H1 (cell line): ENCODE measurements at regions not wholly inside any gene's neighbourhood (a gene's known extent, or its start where the extent isn't known, plus 50 kb on each side); places are given as distances from the start of the nearest gene placed in this dataset.
"Not testable (repeated sequence)": the region's sequence is repeated elsewhere in the genome, so short reads cannot be mapped to it uniquely, and the experiment has no call there.

Source experiments
- CTCF ChIA-PET: fragments of 300-600 bp; sonication (Branson Sonifier 250); formaldehyde crosslinking; loops from one replicate; lab custom pipeline; 2021; ENCODE audit not compliant: partially characterized antibody; lab: Charles Lee
- POLR2A ChIA-PET: fragments of 300-600 bp; sonication (Branson Sonifier 250); formaldehyde crosslinking; loops from one replicate; lab custom pipeline; 2021; ENCODE audit warnings: inconsistent platforms; ENCODE audit not compliant: partially characterized antibody; lab: Charles Lee
- DNase-seq, 2 experiments: peaks; one replicate each; pipeline versions ENCODE4 v3.0.0 to v3.0.0-alpha.2; 2010 to 2022; ENCODE audit warnings: low spot score in 2 of 2, low read depth in 1 of 2, mixed read lengths in 1 of 2
- FAIRE-seq: peaks from 2 replicates; lab custom pipeline; 2011; peaks lifted over from hg19 to GRCh38; lab: Jason Lieb, UNC
- H2AFZ ChIP-seq: 2 replicates; pipeline ENCODE4 v1.8.1; 2012; ENCODE audit warnings: low read length, inconsistent platforms
- H2AK5ac ChIP-seq: 2 replicates; pipeline ENCODE4 v1.6.1; 2013; ENCODE audit warnings: low read depth, low read length
- H2BK120ac ChIP-seq: replicated peaks from 2 replicates; pipeline ENCODE3; 2013; ENCODE audit warnings: low read depth, low read length, inconsistent platforms
- H2BK12ac ChIP-seq: 2 replicates; pipeline ENCODE4 v1.6.1; 2013; ENCODE audit warnings: low read depth, low read length
- H2BK15ac ChIP-seq: 2 replicates; pipeline ENCODE4 v1.6.1; 2013; ENCODE audit warnings: low read length
- H2BK20ac ChIP-seq: 2 replicates; pipeline ENCODE4 v1.6.1; 2013; ENCODE audit warnings: low read length
- H2BK5ac ChIP-seq: 2 replicates; pipeline ENCODE4 v1.6.1; 2013; ENCODE audit warnings: low read depth, low read length
- H3K14ac ChIP-seq: 2 replicates; pipeline ENCODE4 v1.6.1; 2013; ENCODE audit warnings: inconsistent platforms; ENCODE audit not compliant: insufficient read length
- H3K18ac ChIP-seq: 2 replicates; pipeline ENCODE4 v1.6.1; 2013; ENCODE audit warnings: low read length; ENCODE audit errors: extremely low read depth
- H3K23ac ChIP-seq: 2 replicates; pipeline ENCODE4 v1.6.1; 2013; ENCODE audit warnings: inconsistent platforms; ENCODE audit not compliant: insufficient read length
- H3K23me2 ChIP-seq: 2 replicates; pipeline ENCODE4 v1.6.1; 2013; ENCODE audit warnings: low read depth, low read length
- H3K27ac ChIP-seq: 2 replicates; pipeline ENCODE4 v1.6.1; 2011; ENCODE audit warnings: low read depth, low read length, inconsistent platforms
- H3K27me3 ChIP-seq, 4 experiments: replicated peaks in 1 of 4; 1 replicate in 1 of 4; 2 replicates in 3 of 4; pipeline versions ENCODE4 v1.6.1 to v1.8.1; 2011 to 2013; ENCODE audit warnings: low read length in 3 of 4, mild to moderate bottlenecking in 3 of 4, inconsistent platforms in 2 of 4, mixed read lengths in 2 of 4, moderate library complexity in 1 of 4; ENCODE audit not compliant: control insufficient read depth in 3 of 4, insufficient read depth in 3 of 4; ENCODE audit errors: extremely low read depth in 1 of 4
- H3K36me3 ChIP-seq, 4 experiments: 2 replicates each; pipeline versions ENCODE4 v1.6.1 to v1.8.1; 2011 to 2013; ENCODE audit warnings: mild to moderate bottlenecking in 4 of 4, low read length in 3 of 4, moderate library complexity in 2 of 4, control low read depth in 1 of 4, inconsistent platforms in 1 of 4; ENCODE audit not compliant: insufficient read depth in 4 of 4, control insufficient read depth in 2 of 4
- H3K4ac ChIP-seq: replicated peaks from 2 replicates; pipeline ENCODE3; 2013; ENCODE audit warnings: low read length, low read depth, mixed read lengths, inconsistent platforms; ENCODE audit not compliant: insufficient read length
- H3K4me1 ChIP-seq, 4 experiments: replicated peaks in 1 of 4; 1 replicate in 1 of 4; 2 replicates in 3 of 4; pipeline versions ENCODE4 v1.6.1 to v1.8.1; 2011 to 2013; ENCODE audit warnings: low read length in 3 of 4, inconsistent platforms in 2 of 4, mixed read lengths in 1 of 4; ENCODE audit not compliant: insufficient read depth in 4 of 4, control insufficient read depth in 3 of 4
- H3K4me2 ChIP-seq, 2 experiments: 2 replicates each; pipeline versions ENCODE4 v1.6.1 to v1.8.1; 2011 to 2013; ENCODE audit warnings: low read depth in 2 of 2, low read length in 2 of 2, control low read depth in 1 of 2, inconsistent platforms in 1 of 2, mild to moderate bottlenecking in 1 of 2; ENCODE audit not compliant: insufficient read depth in 1 of 2
- H3K4me3 ChIP-seq, 4 experiments: fragments of 200-600, 300-600 bp in 1 of 4; sonication (generic), shearing (Covaris generic), sonication (Bioruptor Twin) in 1 of 4; 2 replicates each; pipeline versions ENCODE4 v1.5.1 to v1.8.1; 2011 to 2016; ENCODE audit warnings: low read length in 4 of 4, low read depth in 3 of 4, control low read depth in 2 of 4, inconsistent platforms in 2 of 4, mild to moderate bottlenecking in 2 of 4, mixed read lengths in 1 of 4, moderate library complexity in 1 of 4; ENCODE audit not compliant: insufficient read depth in 2 of 4; ENCODE audit errors: extremely low read depth in 1 of 4
- H3K56ac ChIP-seq: replicated peaks from 2 replicates; pipeline ENCODE3; 2013; ENCODE audit warnings: low read depth, mild to moderate bottlenecking, mixed read lengths, low read length, inconsistent platforms; ENCODE audit not compliant: insufficient read length
- H3K79me1 ChIP-seq: 2 replicates; pipeline ENCODE4 v1.6.1; 2013; ENCODE audit warnings: low read depth, low read length, control low read depth
- H3K79me2 ChIP-seq, 2 experiments: 2 replicates each; pipeline versions ENCODE4 v1.6.1 to v1.8.1; 2012 to 2013; ENCODE audit warnings: low read length in 2 of 2, mild to moderate bottlenecking in 2 of 2, inconsistent platforms in 1 of 2; ENCODE audit not compliant: insufficient read depth in 2 of 2, control insufficient read depth in 1 of 2
- H3K9ac ChIP-seq, 4 experiments: replicated peaks in 1 of 4; 1 replicate in 1 of 4; 2 replicates in 3 of 4; pipeline versions ENCODE4 v1.6.1 to v1.8.1; 2011 to 2013; ENCODE audit warnings: low read depth in 3 of 4, low read length in 3 of 4, control low read depth in 2 of 4, mild to moderate bottlenecking in 2 of 4, moderate library complexity in 2 of 4, inconsistent platforms in 1 of 4; ENCODE audit errors: extremely low read depth in 1 of 4
- H3K9me3 ChIP-seq, 2 experiments: 2 replicates each; pipeline versions ENCODE4 v1.6.1 to v1.8.1; 2012 to 2013; ENCODE audit warnings: mild to moderate bottlenecking in 2 of 2, moderate library complexity in 2 of 2, control low read depth in 1 of 2, inconsistent platforms in 1 of 2, low read depth in 1 of 2, low read length in 1 of 2, mixed read lengths in 1 of 2; ENCODE audit not compliant: insufficient read depth in 2 of 2
- H4K20me1 ChIP-seq, 2 experiments: replicated peaks in 1 of 2; 2 replicates each; pipeline versions ENCODE3 to v1.8.1; 2011 to 2013; ENCODE audit warnings: inconsistent platforms in 2 of 2, low read length in 2 of 2, mild to moderate bottlenecking in 1 of 2; ENCODE audit not compliant: insufficient read depth in 2 of 2, control insufficient read depth in 1 of 2
- H4K5ac ChIP-seq: 2 replicates; pipeline ENCODE4 v1.6.1; 2013; ENCODE audit warnings: low read length, low read depth, mixed read lengths, inconsistent platforms; ENCODE audit not compliant: insufficient read length
- H4K8ac ChIP-seq: 2 replicates; pipeline ENCODE4 v1.8.0; 2013; ENCODE audit warnings: mild to moderate bottlenecking, moderate library complexity, low read length, inconsistent platforms; ENCODE audit not compliant: insufficient read depth; ENCODE audit errors: extremely low read depth
- H4K91ac ChIP-seq: replicated peaks from 2 replicates; pipeline ENCODE3; 2013; ENCODE audit warnings: low read length, mixed read lengths, inconsistent platforms; ENCODE audit not compliant: insufficient read length
- ATF2 ChIP-seq: IDR thresholded peaks from 2 replicates; pipeline ENCODE4 v1.6.1; 2012; ENCODE audit warnings: low read length, inconsistent platforms
- BCL11A ChIP-seq, 2 experiments: IDR thresholded peaks; one replicate each; pipeline ENCODE4 v1.6.1; 2011; ENCODE audit warnings: low read depth in 2 of 2, low read length in 2 of 2, mild to moderate bottlenecking in 2 of 2
- BRCA1 ChIP-seq: IDR thresholded peaks from 2 replicates; pipeline ENCODE4 v1.6.1; 2012; ENCODE audit warnings: low read depth, low read length, improper control_type of control experiment
- POU5F1 ChIP-seq: IDR thresholded peaks from 2 replicates; pipeline ENCODE4 v1.6.1; 2011; ENCODE audit warnings: low read depth, mild to moderate bottlenecking, low read length, moderate library complexity
- RXRA ChIP-seq: IDR thresholded peaks from 2 replicates; pipeline ENCODE4 v1.6.1; 2011; ENCODE audit warnings: low read depth, mild to moderate bottlenecking, low read length, moderate library complexity; ENCODE audit not compliant: insufficient read depth
- WGBS, 2 experiments: shearing (Covaris generic) in 1 of 2; methylation state at CpG; one replicate each; pipeline versions ENCODE4 v1.1.6 to v1.1.7; 2013 to 2015; ENCODE audit warnings: low lambda C conversion rate in 2 of 2, mixed read lengths in 2 of 2, inconsistent platforms in 1 of 2, low coverage in 1 of 2, missing lambda C conversion rate in 1 of 2; ENCODE audit not compliant: insufficient replicate concordance in 2 of 2, insufficient coverage in 1 of 2, insufficient read length in 1 of 2; ENCODE audit errors: extremely low coverage in 1 of 2, missing lambda C conversion rate in 1 of 2; 5-methylcytosine and 5-hydroxymethylcytosine counted together

GRCh38 chr2:176926453-176926852 is 286.1 kb upstream of the HNRNPA3 start (continued):
- TF ChIP-seq ATF2, result no peak
- TF ChIP-seq BCL11A (IDR thresholded peaks at IDR 0.05; ENCODE audit: low read depth in 2 of 2, low read length in 2 of 2), result no peak
- TF ChIP-seq POU5F1, result no peak
- no peak for TF ChIP-seq BRCA1
- TF ChIP-seq RXRA, result no peak

- H2AK5ac ChIP-seq, H4K91ac ChIP-seq, H2BK120ac ChIP-seq, H3K4me2 ChIP-seq, H2BK20ac ChIP-seq, H4K5ac ChIP-seq, POLR2A ChIA-PET, H3K4me1 ChIP-seq, H3K27ac ChIP-seq, H4K8ac ChIP-seq, H3K79me2 ChIP-seq, H3K79me1 ChIP-seq, H4K20me1 ChIP-seq, H2AFZ ChIP-seq, H3K23me2 ChIP-seq, H3K18ac ChIP-seq, CTCF ChIA-PET, H3K27me3 ChIP-seq, H3K14ac ChIP-seq, H2BK5ac ChIP-seq, H3K36me3 ChIP-seq, H2BK15ac ChIP-seq, H3K9ac ChIP-seq, H3K9me3 ChIP-seq, DNase-seq, FAIRE-seq, H3K56ac ChIP-seq, H3K4ac ChIP-seq, H2BK12ac ChIP-seq, H3K23ac ChIP-seq, H3K4me3 ChIP-seq: not testable (repeated sequence)
- 82% methylated on average over 2 of the region's 2 CpGs; no CpG with 5 or more reads in 1 of the 2 experiments for WGBS, 2 experiments
Measured at GRCh38 chr2:176929387-176929786, 283.2 kb upstream of the HNRNPA3 start.
